Ammon's horn (tissue), 1 donor: ENCODE measurements at regions not wholly inside any gene's neighbourhood (a gene's known extent, or its start where the extent isn't known, plus 50 kb on each side); places are given as distances from the start of the nearest gene placed in this dataset.
A peak's percentile ranks its signal among the peaks of the same experiment; 100 is the strongest.
"Not testable (repeated sequence)": the region's sequence is repeated elsewhere in the genome, so short reads cannot be mapped to it uniquely, and the experiment has no call there.

ENCODE experiments used
- DNase-seq: peaks from one replicate; pipeline ENCODE4 v3.0.0-alpha.2; 2016; ENCODE audit warnings: low spot score

DNA sequence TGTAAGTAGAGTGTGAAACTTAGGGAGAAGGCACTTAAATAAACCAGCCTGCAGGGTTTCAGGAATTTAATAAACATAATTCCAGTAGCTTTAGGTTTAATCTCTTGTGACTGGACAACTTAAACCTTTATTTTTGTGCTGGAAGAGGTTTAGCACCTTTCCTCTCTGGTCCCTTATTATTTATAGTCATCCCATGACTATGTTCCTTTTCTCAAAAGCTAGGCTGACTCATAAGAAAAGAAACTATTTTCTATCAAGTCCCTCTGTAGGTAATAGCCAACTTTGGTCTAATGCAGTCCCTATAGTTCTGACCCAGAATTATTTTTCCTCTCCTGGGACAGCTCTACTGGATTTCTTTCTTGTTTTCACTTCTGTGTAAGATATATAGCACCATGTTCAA, 588.9 kb downstream of the NR2F1-AS1 start:
- no peak for DNase-seq

DNA sequence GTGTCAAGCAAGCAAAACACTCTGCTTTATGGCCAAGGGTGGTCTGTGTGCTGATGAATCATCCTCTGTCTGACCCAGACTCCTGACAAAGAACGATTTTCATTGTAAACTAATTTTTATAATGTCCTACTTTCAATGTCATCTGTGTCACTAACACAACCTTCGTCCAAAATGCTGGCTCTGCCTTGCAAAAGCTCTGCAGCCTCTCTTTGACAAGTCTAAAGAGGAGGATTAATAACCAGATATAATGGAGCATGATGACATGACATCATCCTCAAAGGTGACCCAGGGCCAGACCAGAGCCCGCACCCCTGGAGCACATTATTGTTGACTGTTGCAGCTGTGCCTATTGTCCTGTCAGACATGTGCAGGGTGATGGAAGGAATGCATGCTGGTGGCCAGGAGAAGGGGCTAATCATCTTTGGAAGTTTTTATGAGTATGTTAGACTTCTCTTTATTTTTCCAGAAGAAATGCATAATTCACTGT, 589.4 kb downstream of the NR2F1-AS1 start:
- DNase-seq, result no peak

DNA sequence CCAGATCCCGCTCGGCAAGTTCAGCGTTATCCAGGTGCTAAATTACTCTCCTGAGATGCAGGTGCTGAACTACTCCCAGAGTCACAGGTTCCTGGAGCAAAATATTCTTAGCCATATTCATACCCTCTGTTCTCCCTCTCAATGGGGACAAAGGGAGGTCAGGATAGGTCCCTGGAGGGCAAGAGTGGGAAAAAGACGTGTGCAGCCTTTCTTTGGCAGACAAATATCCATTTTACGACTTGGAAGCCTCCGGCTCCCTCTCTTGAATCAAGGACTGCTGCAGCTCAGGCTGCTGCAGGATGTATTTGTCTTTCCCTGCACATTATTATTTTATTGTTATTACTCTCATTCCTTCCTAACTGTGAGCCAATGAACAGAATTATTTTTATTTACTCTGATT, 590.2 kb downstream of the NR2F1-AS1 start:
- DNase-seq, result no peak

DNA sequence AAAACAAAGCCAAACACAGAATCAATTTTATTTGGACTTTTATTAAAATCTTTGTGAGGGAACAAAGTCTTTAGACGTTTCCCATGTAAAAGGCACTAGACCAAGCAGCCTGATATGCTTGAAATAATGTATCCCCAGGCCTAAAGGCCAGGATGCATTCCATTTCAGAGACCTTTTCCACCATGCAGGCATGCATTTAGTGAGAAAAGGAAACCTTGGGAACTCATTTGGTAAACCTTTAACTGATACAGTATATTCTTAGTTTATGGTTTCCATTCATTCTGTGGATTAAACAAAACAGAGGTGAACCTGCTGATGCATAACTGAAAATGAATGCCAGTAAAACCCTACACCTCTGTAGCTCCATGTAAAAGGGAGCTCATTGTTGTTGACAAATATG, 600.0 kb downstream of the NR2F1-AS1 start:
- no peak for DNase-seq

DNA sequence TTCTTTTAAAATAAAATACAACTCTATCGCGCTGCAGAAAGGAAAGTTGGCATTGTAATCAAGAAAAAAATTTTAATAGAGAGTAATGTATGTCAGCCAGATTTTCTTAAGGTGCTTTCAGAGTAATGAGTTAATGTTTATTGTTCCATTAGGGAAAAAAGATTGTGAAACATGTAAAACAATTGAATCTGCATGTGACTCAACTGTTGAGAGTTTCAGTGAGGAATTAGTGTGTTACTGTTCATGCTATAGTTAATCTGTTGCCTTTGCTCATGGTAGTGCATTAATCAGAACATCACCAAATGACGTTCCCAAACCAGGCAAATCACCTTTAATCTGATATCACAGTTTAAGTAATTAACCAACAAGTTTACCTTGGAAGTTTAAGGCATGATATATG, 600.5 kb downstream of the NR2F1-AS1 start:
- no peak for DNase-seq

DNA sequence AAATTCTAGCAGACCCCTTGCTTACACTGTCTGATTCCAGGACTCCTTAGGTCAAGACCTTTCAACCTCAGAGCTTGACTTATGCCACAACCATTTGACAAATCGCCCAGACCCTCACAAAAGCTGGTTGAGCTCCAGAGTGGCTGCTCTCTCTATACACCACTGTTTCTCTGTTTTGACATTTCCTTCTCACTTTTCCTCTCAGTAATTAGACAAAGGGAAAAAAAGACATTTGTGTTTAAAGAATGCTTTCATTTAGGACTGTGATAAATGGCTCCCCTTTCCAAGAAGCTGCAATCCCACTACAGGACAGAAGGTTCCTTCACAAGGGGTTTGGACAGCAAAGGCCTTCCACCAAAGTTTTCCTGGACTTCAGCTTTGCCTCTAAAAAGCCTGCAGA, 601.3 kb downstream of the NR2F1-AS1 start:
- peak; percentile 50 for DNase-seq

DNA sequence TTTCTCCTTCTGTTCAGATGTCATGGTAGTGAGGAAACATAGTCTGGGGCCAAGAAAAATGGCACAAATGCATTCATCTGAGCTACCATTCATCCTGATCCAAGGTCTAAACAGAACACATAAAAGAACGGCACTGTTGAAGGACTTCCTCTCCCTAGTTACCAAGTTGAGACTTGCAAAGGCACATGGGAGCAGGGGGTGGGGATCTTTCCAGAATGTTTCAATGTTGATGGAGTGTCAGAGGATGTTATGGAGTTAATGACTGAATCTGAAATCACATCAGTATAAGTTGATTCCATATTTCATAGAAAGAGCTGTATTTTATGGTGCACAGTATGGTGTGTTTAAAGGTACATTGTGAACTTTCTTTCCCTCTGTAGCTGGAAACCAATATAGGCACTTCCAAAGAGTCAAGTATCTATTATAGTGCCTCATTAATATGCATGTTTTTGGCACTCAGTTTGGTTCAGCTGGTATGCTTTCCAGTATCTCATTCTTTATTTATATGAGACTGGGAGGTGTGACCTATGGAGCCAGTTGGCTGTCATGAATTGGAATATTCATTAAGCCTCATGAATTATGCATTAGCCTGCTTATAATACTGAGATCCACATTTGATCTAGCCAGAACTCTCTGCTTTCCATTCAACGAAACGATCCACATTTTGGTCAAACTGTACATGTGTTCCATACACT, 603.0 kb downstream of the NR2F1-AS1 start:
- peak; percentile 79 for DNase-seq

DNA sequence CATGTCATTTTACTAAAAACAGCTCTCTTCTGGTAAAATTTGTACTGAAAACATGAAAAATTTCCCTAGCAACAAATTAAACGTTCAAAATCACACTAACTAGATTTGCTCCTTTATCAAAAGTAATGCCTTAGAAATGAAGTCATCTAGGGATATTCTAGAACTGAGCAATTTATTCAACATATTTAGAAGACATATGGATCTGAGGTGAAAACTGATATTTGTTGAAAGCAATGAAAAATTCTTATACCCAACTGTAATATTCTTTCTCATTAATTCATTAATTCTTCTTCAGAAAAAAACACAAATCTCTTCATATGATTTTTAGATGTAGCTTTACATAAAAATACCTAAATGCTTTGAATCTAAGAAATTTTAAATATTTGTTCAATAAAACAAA, 604.9 kb downstream of the NR2F1-AS1 start:
- no peak for DNase-seq

DNA sequence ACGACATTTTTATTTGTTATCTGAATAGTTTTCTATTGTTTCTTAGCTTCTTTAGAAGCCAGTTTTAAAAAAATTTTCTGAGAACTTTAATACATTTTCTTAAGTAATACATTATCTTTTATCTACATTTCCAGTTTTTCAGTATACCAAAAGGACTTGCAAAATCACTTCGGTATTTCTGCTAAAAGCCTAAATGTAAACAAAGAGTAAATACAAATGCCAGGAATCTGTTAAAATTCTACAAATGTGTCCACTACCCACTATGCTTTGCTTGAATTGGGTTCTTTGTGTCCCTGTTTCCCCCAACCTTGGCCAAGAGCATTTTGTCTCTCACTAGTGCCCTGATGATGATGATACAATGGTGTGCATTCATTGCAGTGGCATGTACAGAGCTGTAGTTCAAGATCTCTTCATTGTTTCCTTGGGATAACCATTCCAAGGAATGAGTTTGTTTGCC, 611.2 kb downstream of the NR2F1-AS1 start:
- peak; percentile 92 for DNase-seq

DNA sequence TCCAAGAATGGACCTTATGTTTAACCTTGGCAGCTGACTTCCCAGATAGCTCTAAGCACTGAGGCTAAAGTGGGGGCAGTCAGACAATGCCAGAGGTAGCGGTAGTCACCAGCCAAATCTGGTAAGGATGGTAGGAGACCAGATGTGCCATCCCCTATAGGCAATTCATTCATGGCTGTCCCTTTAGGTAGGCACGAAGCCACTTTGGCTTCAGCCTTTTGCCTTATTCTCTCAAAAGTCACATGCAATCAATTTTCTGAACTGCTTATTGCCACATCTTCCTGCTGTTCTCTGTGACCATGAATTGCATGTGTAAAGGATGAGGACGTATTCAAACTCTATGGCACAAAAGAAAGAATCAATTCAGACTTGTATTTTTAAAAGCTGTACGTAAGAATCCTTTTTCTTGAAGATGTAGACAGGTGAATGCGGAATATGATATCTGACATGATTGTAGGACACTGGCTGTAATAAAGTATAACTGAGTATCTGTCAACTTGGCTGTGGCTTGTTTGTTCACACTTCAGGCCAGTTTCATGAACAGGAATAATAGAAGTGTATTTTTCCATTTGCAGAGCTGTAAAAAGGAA, 611.7 kb downstream of the NR2F1-AS1 start:
- DNase-seq, result no peak

DNA sequence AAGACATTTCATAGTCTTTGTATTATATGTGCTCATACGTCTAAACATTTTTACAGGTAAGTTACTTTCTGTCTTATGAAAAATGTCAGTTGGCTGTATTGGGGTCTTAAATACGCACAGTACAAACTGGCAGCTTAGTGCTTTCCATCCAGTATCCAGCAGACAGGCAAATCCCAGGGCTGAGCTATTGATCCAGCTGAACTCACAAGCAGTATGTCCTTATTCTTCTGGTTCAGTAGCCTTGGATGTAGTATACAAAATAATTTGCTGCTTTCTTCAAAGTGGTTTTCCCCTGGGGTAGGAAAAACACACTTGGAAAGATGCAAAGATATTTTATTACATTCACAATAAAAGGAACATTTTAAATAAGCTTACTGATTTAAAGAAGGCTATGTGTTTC, 617.2 kb downstream of the NR2F1-AS1 start:
- DNase-seq, result no peak

DNA sequence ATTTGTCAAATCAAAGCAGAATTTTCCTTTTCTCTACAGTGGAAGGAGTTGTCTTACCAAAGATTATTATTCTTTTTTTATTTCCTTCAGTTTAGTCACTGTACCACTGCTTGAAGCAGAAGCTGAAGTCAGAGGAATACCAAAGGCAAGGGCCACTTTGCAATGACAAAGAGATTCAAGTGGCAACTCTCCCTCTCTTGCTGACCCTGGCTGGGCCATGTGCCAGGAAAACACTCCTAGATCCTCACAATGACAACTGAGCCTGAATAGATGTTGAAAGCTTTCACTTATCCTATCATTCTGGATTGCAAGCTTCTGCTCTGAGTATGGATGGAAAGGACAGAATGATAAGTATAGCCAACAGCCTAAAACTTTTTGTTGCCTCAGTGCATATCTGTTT, 618.3 kb downstream of the NR2F1-AS1 start:
- peak; percentile 35 for DNase-seq

DNA sequence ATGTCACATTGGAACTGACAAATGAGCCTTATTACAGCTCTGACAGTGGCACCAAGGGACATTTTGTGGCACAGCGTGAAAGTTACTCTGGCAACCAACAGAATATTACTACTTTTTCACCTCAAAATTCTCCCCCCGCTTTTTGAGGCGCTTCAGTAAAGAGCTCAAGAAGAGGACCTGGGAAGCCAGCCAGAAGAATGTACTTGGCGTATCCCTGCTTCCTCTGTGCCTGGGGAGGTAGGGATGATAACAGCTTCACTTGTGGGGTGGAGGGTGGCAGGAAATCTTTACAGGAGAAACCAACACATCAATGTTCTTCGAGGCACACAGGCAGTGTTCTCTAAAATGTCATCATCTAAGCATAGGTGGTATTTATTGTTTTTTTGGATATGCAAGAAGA, 624.1 kb downstream of the NR2F1-AS1 start:
- DNase-seq, result no peak

DNA sequence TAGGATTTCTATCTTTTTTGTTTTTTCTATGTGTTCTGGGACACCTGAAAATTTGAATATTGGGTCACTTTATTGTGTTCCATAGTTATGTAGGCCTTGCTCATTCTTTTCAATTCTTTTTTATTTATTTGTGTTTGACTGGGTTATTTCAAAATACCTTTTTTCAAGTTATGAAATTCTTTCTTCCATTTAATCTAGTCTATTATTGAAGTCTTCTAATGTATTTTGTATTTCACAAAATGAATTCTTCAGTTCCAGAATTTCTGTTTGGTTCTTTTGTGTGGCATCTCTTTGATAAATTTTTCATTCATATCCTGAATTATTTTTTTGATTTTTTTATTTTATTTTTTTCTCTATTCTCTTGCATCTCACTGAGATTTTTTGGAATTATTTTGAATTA, 628.8 kb downstream of the NR2F1-AS1 start:
- DNase-seq, result no peak

DNA sequence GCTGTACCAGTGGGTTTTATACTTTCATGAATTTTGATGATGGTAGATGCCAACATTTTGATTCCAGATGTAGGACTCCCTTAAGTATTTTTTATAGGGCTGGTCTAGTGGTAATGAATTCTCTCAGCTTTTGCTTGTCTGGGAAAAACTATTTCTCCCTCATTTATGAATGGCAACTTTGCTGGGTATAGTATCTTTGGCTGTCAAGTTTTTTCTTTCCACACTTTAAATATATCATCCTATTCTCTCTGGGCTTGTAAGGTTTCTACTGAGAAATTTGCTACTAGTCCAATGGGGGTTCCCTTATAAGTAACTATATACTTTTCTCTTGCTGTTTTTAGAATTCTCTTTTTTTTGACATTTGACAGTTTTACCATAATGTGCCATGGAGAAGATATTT, 629.3 kb downstream of the NR2F1-AS1 start:
- DNase-seq, result no peak

DNA sequence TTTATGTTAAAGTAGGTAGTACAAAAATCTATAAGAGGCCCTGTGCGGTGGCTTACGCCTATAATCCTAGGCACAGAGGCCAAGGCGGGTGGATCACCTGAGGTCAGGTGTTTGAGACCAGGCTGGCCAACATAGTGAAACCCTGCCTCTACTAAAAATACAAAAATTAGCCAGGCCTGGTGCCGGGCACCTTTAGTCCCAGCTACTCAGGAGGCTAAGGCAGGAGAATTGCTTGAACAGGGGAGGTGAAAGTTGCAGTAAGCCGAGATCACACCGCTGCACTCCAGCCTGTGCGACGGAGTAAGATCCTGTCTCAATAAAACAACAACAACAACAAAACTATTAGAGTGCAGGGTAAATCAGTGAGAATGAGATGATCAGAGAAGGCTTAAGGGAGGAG, 634.5 kb downstream of the NR2F1-AS1 start:
- no peak for DNase-seq

DNA sequence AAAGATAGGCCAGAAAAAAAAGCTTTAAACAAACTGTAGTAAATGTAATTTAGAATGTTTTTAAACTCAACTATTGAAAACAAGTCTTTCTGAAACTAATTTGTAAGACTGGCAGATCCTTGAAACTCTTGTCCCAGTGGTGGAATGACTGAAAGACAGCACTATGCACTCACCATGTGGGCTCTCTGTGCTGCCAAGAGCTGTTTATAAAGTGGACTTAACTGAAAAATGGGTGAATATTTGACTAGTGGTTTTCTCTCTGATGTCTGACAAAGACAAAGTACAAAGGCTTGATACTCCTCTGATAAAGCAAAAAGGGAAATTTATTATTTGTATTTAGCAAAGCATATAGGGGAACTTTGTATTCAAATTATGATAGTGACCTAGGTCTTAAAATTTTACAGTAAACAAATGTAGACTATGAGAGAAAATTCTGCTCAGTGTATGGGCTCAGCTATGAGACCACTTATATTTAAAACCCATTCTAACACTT, 635.4 kb downstream of the NR2F1-AS1 start:
- DNase-seq, result peak; percentile 61

DNA sequence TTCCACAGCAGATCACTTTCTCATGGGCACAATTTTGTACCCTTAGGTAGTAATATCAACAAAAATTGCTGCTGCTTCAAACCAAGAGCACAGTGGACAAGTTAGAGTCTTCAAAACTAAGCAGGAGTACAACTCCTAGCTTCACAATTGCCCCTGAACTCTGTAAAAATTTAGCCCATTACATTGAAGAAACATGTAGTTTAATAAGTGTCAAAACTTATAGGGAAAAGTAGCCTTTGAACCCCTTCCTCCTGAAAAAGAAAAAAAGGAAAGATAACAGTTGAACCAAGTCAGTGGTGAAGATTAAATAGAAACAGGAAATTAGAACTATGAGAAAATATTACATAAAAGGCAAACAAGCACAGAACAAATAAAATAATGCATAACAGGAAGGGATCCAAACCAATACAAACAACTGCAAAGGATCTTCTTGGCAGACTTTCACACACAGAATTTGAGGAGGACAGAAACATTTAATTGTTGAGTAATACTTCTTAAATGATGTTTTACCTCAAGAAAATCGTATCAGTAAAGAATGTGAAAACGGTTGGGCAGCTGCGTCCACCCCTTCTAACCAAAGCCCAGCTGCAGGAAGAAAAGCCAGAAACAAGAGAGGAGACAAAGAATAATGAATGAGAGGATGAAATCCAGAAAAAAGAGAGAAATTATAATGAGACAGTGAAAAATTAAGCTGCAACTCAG, 636.0 kb downstream of the NR2F1-AS1 start:
- DNase-seq, result peak; percentile 16

DNA sequence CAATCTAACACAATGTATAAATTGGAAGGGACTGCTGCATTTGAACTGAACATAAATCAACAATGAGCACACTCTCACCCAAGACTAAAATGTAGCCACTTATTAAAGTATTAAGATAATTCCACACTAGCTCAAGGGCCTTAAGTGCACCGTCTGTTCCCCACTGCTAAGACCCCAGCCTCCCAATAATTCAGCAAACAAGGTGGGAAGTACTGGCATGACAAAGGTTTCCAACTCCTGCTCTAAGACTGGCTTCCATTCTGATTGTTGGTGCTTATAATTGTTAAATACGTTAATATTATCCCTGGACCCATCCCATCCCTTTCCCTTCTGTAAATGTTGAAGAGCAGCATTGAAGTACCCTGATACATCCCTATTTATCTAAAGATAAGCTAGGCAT, 636.7 kb downstream of the NR2F1-AS1 start:
- DNase-seq, result no peak

DNA sequence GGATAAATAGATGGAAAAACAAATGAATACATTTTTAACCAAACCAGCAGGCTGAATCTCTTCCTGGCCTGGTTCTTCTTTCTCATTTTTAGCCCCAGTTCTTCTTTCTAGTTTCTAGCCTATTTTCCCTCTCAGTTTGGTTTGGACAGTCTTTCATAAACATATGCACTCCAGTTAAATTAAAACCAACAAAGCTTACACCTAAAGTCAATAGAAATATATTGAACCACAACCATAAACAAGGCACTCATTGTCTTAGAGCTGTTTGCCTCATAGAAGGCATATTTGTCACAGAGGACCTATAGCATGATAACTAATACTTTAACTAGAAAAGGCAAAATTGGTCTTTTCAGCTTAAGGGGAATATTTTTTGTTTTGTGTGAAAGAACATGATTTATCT, 638.3 kb downstream of the NR2F1-AS1 start:
- DNase-seq, result no peak

DNA sequence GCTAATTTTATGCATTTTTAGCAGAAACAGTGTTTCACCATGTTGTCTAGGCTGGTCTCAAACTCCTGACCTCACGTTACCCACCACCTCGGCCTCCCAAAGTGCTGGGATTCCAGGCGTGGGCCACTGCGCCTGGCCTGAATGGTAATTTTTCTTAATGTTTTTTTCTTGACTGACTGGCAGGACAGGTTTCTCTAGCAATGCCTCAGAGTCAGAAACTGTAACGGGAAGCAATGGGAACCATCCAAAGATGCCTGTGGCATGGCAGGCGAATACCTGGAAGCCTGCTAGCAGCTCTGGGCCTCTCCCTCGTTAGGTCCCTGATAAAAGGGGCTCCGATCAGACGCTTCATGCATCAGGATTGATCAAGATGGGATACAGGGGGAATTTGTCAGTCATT, 639.2 kb downstream of the NR2F1-AS1 start:
- no peak for DNase-seq

DNA sequence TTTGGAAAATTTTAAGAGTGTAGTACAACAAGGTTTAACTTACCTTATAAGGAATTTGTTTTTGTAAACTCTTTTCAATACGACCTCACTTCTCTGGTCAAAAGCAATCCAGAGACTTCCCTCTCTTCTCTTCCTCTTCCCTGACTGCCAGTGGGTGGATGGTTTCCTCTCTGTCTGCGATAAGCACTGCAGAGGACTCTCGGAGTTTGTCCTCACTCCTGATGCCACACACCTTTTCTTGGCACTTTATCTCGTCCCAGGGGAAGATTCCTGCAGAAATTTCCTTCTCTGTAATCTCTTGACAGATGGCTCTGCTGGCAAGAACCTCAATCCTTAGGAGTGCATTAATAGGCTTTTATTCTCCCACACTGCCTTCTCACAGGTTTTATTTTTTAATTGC, 641.6 kb downstream of the NR2F1-AS1 start:
- peak; percentile 16 for DNase-seq

DNA sequence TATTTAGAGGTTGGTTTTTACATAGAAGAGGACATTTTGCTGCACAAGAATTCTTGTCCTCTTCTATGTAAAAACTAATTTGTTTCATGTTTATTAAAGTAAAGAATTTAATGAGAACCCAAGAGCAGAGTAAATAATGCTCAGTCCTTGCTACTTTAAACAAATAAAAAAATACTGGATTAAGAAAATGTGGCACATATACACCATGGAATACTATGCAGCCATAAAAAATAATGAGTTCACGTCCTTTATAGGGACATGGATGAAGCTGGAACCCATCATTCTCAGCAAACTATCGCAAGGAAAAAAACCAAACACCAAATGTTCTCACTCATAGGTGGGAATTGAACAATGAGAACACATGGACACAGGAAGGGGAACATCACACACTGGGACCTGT, 643.6 kb downstream of the NR2F1-AS1 start:
- DNase-seq, result not testable (repeated sequence)
